ENCODE measurements at regions not wholly inside any gene's neighbourhood (a gene's known extent, or its start where the extent isn't known, plus 50 kb on each side); places are given as distances from the start of the nearest gene placed in this dataset.

DNA sequence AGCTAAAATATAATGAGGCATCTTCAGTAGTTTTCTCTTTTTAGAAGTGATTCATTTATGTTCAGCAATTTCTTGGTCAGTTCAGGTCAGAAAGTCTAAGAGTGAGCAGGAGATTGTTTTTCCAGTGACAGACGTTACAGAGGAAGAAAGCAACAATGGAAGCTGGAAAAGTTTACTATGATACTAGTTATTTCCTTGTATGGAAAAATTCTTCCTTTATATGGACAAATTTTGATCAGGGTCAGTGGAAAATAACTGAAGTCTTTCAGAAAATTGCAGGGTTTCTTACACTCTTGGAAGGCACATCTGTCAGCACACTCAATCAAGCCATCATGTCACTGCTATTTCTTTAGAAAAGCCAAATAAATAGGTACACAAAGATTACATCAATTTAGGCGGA is 1120.7 kb downstream of the FAT4 start:
- Histone ChIP-seq H3K36me3 (ENCODE audit: control insufficient read depth in 4 of 4, insufficient read depth in 4 of 4, low read length in 4 of 4) (no peaks in the 10 kb centered on the region), H3K4me3 (no peak overlapping the region), H3K9ac (ENCODE audit: insufficient read depth in 1 of 2, low read length in 2 of 2) (no peak overlapping the region), H3K27ac (ENCODE audit: low read depth in 1 of 2, low read length in 1 of 2) (no peak overlapping the region), H3K27me3 (ENCODE audit: control insufficient read depth in 3 of 3, insufficient read depth in 3 of 3, low read length in 2 of 3) (no peaks in the 10 kb centered on the region), H3K4me1 (ENCODE audit: control insufficient read depth in 5 of 5, insufficient read depth in 5 of 5, low read length in 5 of 5) (peaks cover 0 to 6% (median 0%) of the 10 kb centered on the region in 5 donors), H3K9me3 (ENCODE audit: control insufficient read depth in 4 of 4, insufficient read depth in 3 of 4, low read length in 3 of 4) (no peaks in the 10 kb centered on the region)
- TF ChIP-seq, protein P1, sequence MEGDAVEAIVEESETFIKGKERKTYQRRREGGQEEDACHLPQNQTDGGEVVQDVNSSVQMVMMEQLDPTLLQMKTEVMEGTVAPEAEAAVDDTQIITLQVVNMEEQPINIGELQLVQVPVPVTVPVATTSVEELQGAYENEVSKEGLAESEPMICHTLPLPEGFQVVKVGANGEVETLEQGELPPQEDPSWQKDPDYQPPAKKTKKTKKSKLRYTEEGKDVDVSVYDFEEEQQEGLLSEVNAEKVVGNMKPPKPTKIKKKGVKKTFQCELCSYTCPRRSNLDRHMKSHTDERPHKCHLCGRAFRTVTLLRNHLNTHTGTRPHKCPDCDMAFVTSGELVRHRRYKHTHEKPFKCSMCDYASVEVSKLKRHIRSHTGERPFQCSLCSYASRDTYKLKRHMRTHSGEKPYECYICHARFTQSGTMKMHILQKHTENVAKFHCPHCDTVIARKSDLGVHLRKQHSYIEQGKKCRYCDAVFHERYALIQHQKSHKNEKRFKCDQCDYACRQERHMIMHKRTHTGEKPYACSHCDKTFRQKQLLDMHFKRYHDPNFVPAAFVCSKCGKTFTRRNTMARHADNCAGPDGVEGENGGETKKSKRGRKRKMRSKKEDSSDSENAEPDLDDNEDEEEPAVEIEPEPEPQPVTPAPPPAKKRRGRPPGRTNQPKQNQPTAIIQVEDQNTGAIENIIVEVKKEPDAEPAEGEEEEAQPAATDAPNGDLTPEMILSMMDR (IDR thresholded peaks at IDR 0.05; ENCODE audit: control extremely low read depth, extremely low read depth) = no peak
- ATAC-seq (ENCODE audit: insufficient read depth, low FRiP score) (no peak), DNase-seq (no peak)
- WGBS, 2 donors = 69 to 72% methylated on average over 2 of the region's 2 CpGs

DNA sequence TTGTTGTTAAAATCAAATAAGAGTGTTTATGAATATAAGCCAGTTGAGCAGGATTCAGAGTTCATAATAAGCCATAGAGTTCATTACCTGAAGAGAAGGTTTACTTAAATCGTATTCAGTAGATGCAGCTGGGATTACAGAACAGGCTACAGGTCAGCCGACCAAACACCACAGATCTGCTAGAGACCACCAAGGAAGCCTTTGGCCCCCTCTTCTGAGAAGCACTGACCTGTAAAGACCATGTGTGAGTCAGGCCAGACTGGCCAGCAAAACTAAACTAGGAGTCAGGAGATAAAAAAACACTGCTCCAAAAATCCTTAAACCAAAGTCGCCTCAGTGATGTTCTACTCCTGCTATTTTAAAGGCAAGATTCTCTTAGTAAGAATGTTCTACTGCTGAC is 1125.5 kb downstream of the FAT4 start:
- DNase-seq (no peak), ATAC-seq (ENCODE audit: insufficient read depth, low FRiP score) (no peak)
- no peak overlapping the region for H3K27ac ChIP-seq (ENCODE audit: low read depth in 1 of 2, low read length in 1 of 2)
- H3K9ac ChIP-seq (ENCODE audit: insufficient read depth in 1 of 2, low read length in 2 of 2) = no peak overlapping the region
- TF ChIP-seq, protein P1 (IDR thresholded peaks at IDR 0.05; ENCODE audit: control extremely low read depth, extremely low read depth) = no peak
- H3K36me3 ChIP-seq (ENCODE audit: control insufficient read depth in 4 of 4, insufficient read depth in 4 of 4, low read length in 4 of 4) = no peaks in the 10 kb centered on the region
- H3K27me3 ChIP-seq (ENCODE audit: control insufficient read depth in 3 of 3, insufficient read depth in 3 of 3, low read length in 2 of 3) = no peaks in the 10 kb centered on the region
- WGBS, 2 donors = 88 to 89% methylated on average over 3 of the region's 3 CpGs
- no peak overlapping the region for H3K4me3 ChIP-seq
- no peaks in the 10 kb centered on the region for H3K9me3 ChIP-seq (ENCODE audit: control insufficient read depth in 4 of 4, insufficient read depth in 3 of 4, low read length in 3 of 4)
- H3K4me1 ChIP-seq (ENCODE audit: control insufficient read depth in 5 of 5, insufficient read depth in 5 of 5, low read length in 5 of 5) = peaks cover 0 to 6% (median 0%) of the 10 kb centered on the region in 5 donors

DNA sequence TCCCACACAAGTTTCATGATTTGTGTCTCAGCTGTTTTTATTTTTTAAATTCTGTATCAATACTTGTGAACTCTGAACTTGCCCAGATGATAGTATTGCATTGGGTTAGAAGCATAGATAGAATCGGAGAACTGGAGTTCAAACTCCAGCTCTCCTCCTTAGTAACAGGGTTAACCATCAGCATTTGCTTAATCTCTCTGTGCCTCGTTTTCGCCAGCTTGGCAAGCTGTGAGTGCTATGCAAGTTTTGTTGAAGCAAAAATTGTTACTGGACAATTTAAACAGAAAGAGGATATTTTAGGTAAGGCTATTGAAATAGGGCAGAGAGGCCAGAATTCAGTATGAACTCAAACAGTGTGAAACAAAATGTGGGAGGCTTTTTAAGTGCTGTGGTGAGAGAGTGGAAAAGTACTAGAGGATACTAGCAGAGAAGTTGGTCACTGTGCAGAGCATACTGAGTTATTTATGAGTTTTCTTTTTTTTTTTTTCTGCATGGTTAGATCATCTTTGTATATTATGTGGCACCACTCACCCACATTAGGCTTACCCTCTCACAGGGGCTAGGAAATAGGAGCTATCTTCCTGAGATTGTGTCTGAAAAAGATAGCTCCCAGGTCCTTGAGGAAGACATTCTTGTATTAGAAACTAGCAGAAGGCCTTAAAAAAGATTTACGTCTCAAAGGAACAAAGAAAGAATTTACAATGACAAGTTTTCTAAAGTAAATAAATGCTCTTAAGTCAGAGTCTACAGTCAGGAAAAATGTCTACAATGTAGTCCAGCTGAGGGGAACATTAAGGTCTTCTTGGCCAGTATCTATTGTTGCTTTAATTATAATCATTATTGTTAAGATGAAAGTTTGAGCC is 1126.6 kb downstream of the FAT4 start:
- H3K4me3 ChIP-seq = no peak overlapping the region
- no peaks in the 10 kb centered on the region for H3K4me1 ChIP-seq (ENCODE audit: control insufficient read depth in 5 of 5, insufficient read depth in 5 of 5, low read length in 5 of 5)
- H3K9me3 ChIP-seq (ENCODE audit: control insufficient read depth in 4 of 4, insufficient read depth in 3 of 4, low read length in 3 of 4) = no peaks in the 10 kb centered on the region
- no peak overlapping the region for H3K27ac ChIP-seq (ENCODE audit: low read depth in 1 of 2, low read length in 1 of 2)
- no peaks in the 10 kb centered on the region for H3K27me3 ChIP-seq (ENCODE audit: control insufficient read depth in 3 of 3, insufficient read depth in 3 of 3, low read length in 2 of 3)
- DNase-seq (peak in 1 of 3 donors; percentile 6), ATAC-seq (ENCODE audit: insufficient read depth, low FRiP score) (no peak)
- 66 to 68% methylated on average over 4 of the region's 4 CpGs for WGBS, 2 donors
- H3K36me3 ChIP-seq (ENCODE audit: control insufficient read depth in 4 of 4, insufficient read depth in 4 of 4, low read length in 4 of 4) = no peaks in the 10 kb centered on the region
- H3K9ac ChIP-seq (ENCODE audit: insufficient read depth in 1 of 2, low read length in 2 of 2) = no peak overlapping the region
- TF ChIP-seq, protein P1 (IDR thresholded peaks at IDR 0.05; ENCODE audit: control extremely low read depth, extremely low read depth) = no peak

All from lung (tissue), 11 donors.